ENCODE measurements at regions not wholly inside any gene's neighbourhood (a gene's known extent, or its start where the extent isn't known, plus 50 kb on each side); places are given as distances from the start of the nearest gene placed in this dataset.

GRCh38 chr3:161754420-161755053 lies 257.9 kb downstream of the OTOL1 start:
- TF ChIP-seq CTCF (conservative IDR thresholded peaks at IDR 0.05; ENCODE audit: low read depth, low read length), result no peak
- no peak overlapping the region for H3K4me3 ChIP-seq (ENCODE audit: low read length)
- DNase-seq (ENCODE audit: low read depth), result no peak

- TF ChIP-seq CTCF (conservative IDR thresholded peaks at IDR 0.05; ENCODE audit: low read depth, low read length), result no peak
- no peak for DNase-seq (ENCODE audit: low read depth)
Measured at GRCh38 chr3:161759444-161759843, 262.8 kb downstream of the OTOL1 start.

GRCh38 chr3:161766331-161766730 lies 269.7 kb downstream of the OTOL1 start:
- no peak overlapping the region for H3K4me3 ChIP-seq (ENCODE audit: low read length)
- DNase-seq (ENCODE audit: low read depth), result no peak
- no peak for TF ChIP-seq CTCF (conservative IDR thresholded peaks at IDR 0.05; ENCODE audit: low read depth, low read length)

More at GRCh38 chr3:161759444-161759843, 262.8 kb downstream of the OTOL1 start:
- H3K4me3 ChIP-seq (ENCODE audit: low read length), result no peak overlapping the region

- no peak for DNase-seq (ENCODE audit: low read depth)
Measured at GRCh38 chr3:161770484-161771386, 274.1 kb downstream of the OTOL1 start.

GRCh38 chr3:161781381-161781780 lies 284.8 kb downstream of the OTOL1 start:
- no peak for DNase-seq (ENCODE audit: low read depth)
- no peak overlapping the region for H3K4me3 ChIP-seq (ENCODE audit: low read length)
- TF ChIP-seq CTCF (conservative IDR thresholded peaks at IDR 0.05; ENCODE audit: low read depth, low read length), result no peak

More at GRCh38 chr3:161770484-161771386, 274.1 kb downstream of the OTOL1 start:
- no peak overlapping the region for H3K4me3 ChIP-seq (ENCODE audit: low read length)
- TF ChIP-seq CTCF (conservative IDR thresholded peaks at IDR 0.05; ENCODE audit: low read depth, low read length), result no peak

- DNase-seq (ENCODE audit: low read depth), result no peak
- TF ChIP-seq CTCF (conservative IDR thresholded peaks at IDR 0.05; ENCODE audit: low read depth, low read length), result no peak
- H3K4me3 ChIP-seq (ENCODE audit: low read length), result no peak overlapping the region
Measured at GRCh38 chr3:161793194-161793930, 296.8 kb downstream of the OTOL1 start.
